ENCODE measurements at regions not wholly inside any gene's neighbourhood (a gene's known extent, or its start where the extent isn't known, plus 50 kb on each side); places are given as distances from the start of the nearest gene placed in this dataset.

GRCh38 chr9:114733816-114734215 lies 51.8 kb upstream of the TEX48 start:
- no peak for DNase-seq
- H3K27ac Mint-ChIP-seq, result no peak overlapping the region
- ChIA-PET POLR2A (interaction anchor here (0.5 kb wide), 1 partner anchor 39 kb away, joined by 4 read pairs; no protein-coding TSS in a partner anchor), CTCF (interaction anchor here (0.6 to 2.0 kb wide), 4 partner anchors 10 to 273 kb away, joined by 3 to 7 read pairs (median 3); no protein-coding TSS in a partner anchor)
- no peaks in the 10 kb centered on the region for H3K27me3 Mint-ChIP-seq
- peaks cover 44% of the 10 kb centered on the region for H3K36me3 Mint-ChIP-seq (ENCODE audit: low read depth)
- peaks cover 22% of the 10 kb centered on the region for H3K9me3 Mint-ChIP-seq
- no peak overlapping the region for H3K4me3 Mint-ChIP-seq
- H3K4me1 Mint-ChIP-seq, result peaks cover 46% of the 10 kb centered on the region

GRCh38 chr9:114732823-114733222 lies 50.8 kb upstream of the TEX48 start:
- Mint-ChIP-seq H3K9me3 (peaks cover 32% of the 10 kb centered on the region), H3K4me3 (no peak overlapping the region), H3K4me1 (peaks cover 41% of the 10 kb centered on the region), H3K27ac (no peak overlapping the region), H3K27me3 (no peaks in the 10 kb centered on the region), H3K36me3 (ENCODE audit: low read depth) (peaks cover 41% of the 10 kb centered on the region)
- ChIA-PET POLR2A (no interaction called here), CTCF (interaction anchor here (1.1 to 2.0 kb wide), 3 partner anchors 9 to 274 kb away, joined by 3 to 7 read pairs (median 3); no protein-coding TSS in a partner anchor)
- no peak for DNase-seq

All from activated CD4-positive, alpha-beta T cell treated with anti-CD3 and anti-CD28 coated beads, Interleukin-2, amount 10 ng/mL, durations not matched to agents 7 days and 5 days (primary cell).